ENCODE measurements at regions not wholly inside any gene's neighbourhood (a gene's known extent, or its start where the extent isn't known, plus 50 kb on each side); places are given as distances from the start of the nearest gene placed in this dataset.

DNA sequence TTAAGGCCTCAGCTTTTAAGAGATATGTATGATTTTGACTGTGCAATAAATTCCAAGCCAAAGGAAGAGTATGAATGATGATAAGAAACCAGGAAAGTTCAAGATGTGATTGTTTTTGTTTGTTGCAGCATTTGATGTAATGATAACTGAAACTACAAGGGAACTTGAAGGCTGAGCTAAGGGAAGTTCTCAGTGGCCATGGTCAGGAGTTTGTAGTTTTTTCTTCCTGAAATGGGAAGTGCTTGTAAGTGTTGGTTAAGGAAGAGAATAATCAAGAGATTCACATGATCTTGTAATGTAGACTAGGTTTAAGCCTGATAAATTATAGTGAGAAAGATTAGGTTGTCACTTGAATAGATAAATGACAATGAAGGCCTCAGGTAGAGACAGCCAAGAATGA, 53.4 kb downstream of the PTCHD4 start:
- TF ChIP-seq, protein P1, sequence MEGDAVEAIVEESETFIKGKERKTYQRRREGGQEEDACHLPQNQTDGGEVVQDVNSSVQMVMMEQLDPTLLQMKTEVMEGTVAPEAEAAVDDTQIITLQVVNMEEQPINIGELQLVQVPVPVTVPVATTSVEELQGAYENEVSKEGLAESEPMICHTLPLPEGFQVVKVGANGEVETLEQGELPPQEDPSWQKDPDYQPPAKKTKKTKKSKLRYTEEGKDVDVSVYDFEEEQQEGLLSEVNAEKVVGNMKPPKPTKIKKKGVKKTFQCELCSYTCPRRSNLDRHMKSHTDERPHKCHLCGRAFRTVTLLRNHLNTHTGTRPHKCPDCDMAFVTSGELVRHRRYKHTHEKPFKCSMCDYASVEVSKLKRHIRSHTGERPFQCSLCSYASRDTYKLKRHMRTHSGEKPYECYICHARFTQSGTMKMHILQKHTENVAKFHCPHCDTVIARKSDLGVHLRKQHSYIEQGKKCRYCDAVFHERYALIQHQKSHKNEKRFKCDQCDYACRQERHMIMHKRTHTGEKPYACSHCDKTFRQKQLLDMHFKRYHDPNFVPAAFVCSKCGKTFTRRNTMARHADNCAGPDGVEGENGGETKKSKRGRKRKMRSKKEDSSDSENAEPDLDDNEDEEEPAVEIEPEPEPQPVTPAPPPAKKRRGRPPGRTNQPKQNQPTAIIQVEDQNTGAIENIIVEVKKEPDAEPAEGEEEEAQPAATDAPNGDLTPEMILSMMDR (IDR thresholded peaks at IDR 0.05; ENCODE audit: insufficient read depth, low read depth, low read length) = no peak
- H3K4me3 ChIP-seq (ENCODE audit: low read depth, low read length) = no peak overlapping the region
- DNase-seq (ENCODE audit: low read depth) = no peak

DNA sequence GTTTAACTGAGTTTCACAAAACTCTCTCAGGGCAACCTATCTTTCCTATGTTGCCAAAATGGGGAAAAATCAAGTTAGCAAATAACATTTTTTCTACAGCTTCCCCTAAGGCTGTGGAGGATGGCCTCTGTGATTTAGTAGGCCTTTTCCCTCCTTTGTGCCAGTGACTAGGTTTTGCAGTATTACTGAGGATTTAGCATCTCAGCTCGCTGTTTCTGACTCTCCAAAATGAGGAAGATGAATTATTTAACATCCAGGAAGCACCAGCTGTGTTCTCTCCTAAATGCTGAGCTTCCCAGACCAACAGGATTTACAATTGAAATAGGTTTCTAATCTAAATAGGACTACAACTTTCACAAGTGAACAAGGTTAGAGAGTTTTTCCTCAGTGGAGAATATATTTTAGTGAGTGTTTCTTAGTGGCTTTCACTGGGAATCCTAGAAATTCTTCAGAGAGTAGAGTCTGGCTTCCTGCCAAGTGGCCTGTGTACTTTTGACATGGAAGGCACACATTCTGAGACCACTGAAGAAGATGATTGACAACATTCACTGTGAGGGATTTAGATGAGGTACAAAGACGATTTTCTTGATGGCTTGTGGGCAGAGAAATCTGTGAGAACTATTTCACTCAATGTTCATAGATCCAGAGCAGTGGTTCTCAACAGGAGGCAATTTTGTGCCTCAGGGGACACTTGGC, 62.4 kb downstream of the PTCHD4 start:
- no peak for DNase-seq (ENCODE audit: low read depth)
- TF ChIP-seq, protein P1 (IDR thresholded peaks at IDR 0.05; ENCODE audit: insufficient read depth, low read depth, low read length) = no peak
- H3K4me3 ChIP-seq (ENCODE audit: low read depth, low read length) = no peak overlapping the region

DNA sequence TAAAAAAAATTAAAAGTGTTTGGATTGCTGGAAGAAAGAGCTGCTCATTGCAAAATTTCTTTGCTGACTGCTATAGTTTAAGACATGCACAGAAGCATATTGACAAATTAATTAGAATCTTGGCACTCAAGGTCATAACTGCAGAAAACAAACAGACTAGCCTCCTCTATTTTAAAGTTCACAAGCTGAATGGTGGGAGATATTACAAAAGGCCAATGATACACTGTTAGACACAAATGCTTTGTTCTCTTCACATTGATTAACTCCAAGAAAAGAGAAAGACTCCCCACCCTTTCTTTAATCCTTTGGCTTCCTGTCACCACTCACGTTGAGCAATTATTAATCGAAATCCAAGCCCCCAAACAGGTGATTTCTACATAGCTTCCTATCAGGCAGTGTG, 69.1 kb downstream of the PTCHD4 start:
- TF ChIP-seq, protein P1 (IDR thresholded peaks at IDR 0.05; ENCODE audit: insufficient read depth, low read depth, low read length) = no peak
- no peak for DNase-seq (ENCODE audit: low read depth)
- H3K4me3 ChIP-seq (ENCODE audit: low read depth, low read length) = no peak overlapping the region

DNA sequence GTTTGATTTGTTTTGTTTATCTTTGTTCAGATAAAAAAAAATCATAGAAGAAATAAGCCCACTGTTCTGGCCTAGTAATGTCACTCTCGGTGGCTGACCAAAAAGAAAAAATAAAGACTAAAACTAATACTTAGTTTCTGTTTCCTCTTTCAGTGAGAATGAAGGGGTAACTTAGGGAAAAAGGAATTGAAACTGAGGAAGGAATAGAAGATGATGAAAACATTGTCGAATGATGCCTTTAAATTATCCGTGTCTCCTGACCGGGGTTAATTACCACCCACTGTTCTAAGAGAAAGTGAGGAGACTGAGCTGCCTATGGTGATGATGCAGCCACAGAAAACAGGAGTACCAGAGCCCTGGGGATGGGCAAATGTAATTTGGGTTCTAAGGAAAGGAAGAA, 73.1 kb downstream of the PTCHD4 start:
- no peak for DNase-seq (ENCODE audit: low read depth)
- H3K4me3 ChIP-seq (ENCODE audit: low read depth, low read length) = no peak overlapping the region
- TF ChIP-seq, protein P1 (IDR thresholded peaks at IDR 0.05; ENCODE audit: insufficient read depth, low read depth, low read length) = no peak

DNA sequence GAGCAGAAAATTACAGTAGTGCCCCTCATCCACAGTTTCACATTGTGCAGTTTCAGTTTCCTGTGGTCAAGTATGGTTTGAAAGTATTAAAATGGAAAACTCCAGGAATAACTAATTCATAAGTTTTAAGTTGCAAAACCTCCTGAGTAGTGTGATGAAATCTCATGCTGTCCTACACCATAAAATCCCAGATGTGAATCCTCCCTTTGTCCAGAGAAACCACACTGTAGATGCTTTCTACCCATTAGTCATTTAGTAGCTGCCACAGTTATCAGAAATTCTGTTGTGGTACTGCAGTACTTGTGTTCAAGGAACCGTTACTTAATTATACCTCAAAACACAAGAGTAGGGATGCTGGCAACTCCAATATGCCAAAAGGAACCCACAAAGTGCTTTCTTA, 74.7 kb downstream of the PTCHD4 start:
- DNase-seq (ENCODE audit: low read depth) = peak; percentile 96
- H3K4me3 ChIP-seq (ENCODE audit: low read depth, low read length) = no peak overlapping the region

DNA sequence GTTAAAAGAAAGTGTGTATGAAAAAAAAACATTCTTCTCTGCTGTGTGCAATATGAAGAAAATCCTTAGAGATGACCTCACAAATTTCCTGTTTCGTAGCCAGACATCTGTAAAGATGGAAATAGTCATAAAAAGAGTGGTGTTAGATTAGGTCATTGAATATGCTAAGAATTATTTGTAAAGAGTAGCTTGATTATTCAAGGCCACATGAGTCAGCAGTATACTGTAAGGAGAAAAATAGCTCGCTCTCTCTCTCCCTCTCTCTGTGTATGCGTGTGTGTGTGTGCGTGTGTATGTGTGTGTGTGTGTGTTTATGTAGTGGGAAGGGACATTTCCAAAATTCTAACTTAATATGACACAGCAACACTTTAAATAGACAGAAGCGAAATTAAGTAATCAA, 78.8 kb downstream of the PTCHD4 start:
- TF ChIP-seq, protein P1 (IDR thresholded peaks at IDR 0.05; ENCODE audit: insufficient read depth, low read depth, low read length) = no peak
- no peak overlapping the region for H3K4me3 ChIP-seq (ENCODE audit: low read depth, low read length)
- DNase-seq (ENCODE audit: low read depth) = peak; percentile 90

More for the DNA sequence above, 74.7 kb downstream of the PTCHD4 start:
- TF ChIP-seq, protein P1 (IDR thresholded peaks at IDR 0.05; ENCODE audit: insufficient read depth, low read depth, low read length) = no peak

DNA sequence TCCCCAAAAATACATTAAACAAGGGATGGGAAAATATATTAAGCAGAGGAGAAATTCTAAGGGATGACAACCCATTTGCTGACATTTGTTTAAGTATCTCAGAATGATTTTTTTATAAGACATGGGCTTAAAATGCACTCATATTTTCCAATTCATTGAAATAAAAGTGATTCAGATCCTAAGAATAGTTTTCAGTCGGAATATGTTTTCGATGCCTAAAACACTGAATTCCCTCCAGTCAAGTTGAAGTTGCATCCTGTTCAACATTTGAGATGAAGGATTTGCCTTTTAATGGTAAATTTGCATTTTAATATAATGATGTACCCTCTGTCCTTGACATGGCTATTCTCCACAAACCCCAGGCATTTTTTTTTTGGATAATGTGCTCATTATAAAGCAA, 79.3 kb downstream of the PTCHD4 start:
- DNase-seq (ENCODE audit: low read depth) = no peak
- H3K4me3 ChIP-seq (ENCODE audit: low read depth, low read length) = no peak overlapping the region
- TF ChIP-seq, protein P1 (IDR thresholded peaks at IDR 0.05; ENCODE audit: insufficient read depth, low read depth, low read length) = no peak

Measured in fibroblast of villous mesenchyme (primary cell).